WERI-Rb-1 (cell line): ENCODE measurements at regions not wholly inside any gene's neighbourhood (a gene's known extent, or its start where the extent isn't known, plus 50 kb on each side); places are given as distances from the start of the nearest gene placed in this dataset.

Experiments used
- DNase-seq: peaks from one replicate; pipeline ENCODE4 v3.0.0-alpha.2; 2020
- H3K27ac ChIP-seq: fragments of 250-450 bp; sonication (Bioruptor Pico); 2 replicates; pipeline ENCODE4 v1.5.1; 2020; ENCODE audit warnings: mild to moderate bottlenecking, moderate library complexity
- H3K27me3 ChIP-seq: fragments of 250-450 bp; sonication (Bioruptor Pico); 2 replicates; pipeline ENCODE4 v1.5.1; 2021; ENCODE audit warnings: mild to moderate bottlenecking, low read depth, moderate library complexity; ENCODE audit not compliant: insufficient read depth, severe bottlenecking
- H3K36me3 ChIP-seq: fragments of 250-450 bp; sonication (Bioruptor Pico); 2 replicates; pipeline ENCODE4 v1.5.1; 2020; ENCODE audit warnings: mild to moderate bottlenecking, moderate library complexity
- H3K4me3 ChIP-seq: 2 replicates; pipeline ENCODE4 v1.5.1; 2011; ENCODE audit warnings: low read depth, mild to moderate bottlenecking, control low read depth, low read length
- H3K9me3 ChIP-seq: fragments of 250-450 bp; sonication (Bioruptor Pico); 2 replicates; pipeline ENCODE4 v1.5.1; 2021; ENCODE audit warnings: mild to moderate bottlenecking, moderate library complexity; ENCODE audit not compliant: severe bottlenecking
- CTCF ChIP-seq: IDR thresholded peaks from 2 replicates; pipeline ENCODE4 v1.5.1; 2011; ENCODE audit warnings: low read depth, mild to moderate bottlenecking, control low read depth, inconsistent platforms, low read length

DNA sequence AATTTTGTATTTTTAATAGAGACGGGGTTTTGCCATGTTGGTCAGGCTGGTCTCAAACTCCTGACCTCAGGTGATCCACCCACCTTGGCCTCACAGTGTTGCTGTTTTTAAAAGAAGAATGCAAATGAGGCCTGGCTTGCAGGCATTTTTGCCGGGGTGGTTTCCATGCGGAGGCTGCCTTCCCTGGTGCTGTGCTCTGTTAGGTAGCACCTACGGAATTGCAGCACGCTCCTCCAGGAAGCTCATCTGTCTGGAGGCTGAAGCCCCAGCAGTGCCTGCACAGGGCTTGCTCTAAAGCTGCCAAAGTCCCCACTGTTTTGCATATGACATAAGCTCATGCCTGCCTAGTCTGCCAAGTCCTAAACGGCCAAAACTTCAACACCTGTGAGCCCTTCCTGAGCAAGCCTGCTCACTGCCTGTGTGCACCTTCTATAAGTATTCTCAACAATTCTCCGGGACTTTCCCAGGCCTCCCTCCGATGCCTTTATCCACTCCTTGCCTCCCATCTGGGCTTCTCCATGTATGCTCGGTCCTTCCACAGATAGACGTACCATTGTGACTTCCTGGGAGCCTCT, 551.3 kb upstream of the RAB6C start:
- Histone ChIP-seq H3K9me3 (no peaks in the 10 kb centered on the region), H3K27me3 (no peaks in the 10 kb centered on the region), H3K4me3 (no peak overlapping the region), H3K27ac (no peak overlapping the region), H3K36me3 (no peaks in the 10 kb centered on the region)
- DNase-seq, result no peak
- no peak for TF ChIP-seq CTCF

GRCh38 chr2:129430911-129431310, 548.6 kb upstream of the RAB6C start:
- no peak for TF ChIP-seq CTCF
- Histone ChIP-seq H3K9me3 (no peaks in the 10 kb centered on the region), H3K27ac (no peak overlapping the region), H3K27me3 (no peaks in the 10 kb centered on the region), H3K36me3 (no peaks in the 10 kb centered on the region), H3K4me3 (no peak overlapping the region)
- no peak for DNase-seq

DNA sequence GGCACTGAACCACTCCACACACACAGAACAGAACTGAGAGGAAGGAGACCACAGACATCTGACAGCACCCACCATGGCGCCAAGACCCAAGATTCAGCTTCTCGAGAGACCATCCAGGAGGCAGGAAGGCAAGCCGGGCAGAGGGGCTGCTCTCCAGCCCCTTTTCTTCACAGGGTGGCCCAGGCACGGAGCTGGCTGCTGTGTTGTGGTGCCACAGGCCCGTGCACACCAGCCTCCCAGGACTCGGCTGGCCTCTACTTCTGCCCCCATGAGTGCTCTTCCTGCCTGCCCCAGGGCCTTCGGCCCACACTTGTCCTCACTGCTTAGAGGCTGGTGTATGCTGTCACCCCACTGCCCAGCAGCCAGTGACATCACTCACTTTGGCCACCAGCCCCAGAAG, 547.6 kb upstream of the RAB6C start:
- no peak for DNase-seq
- no peaks in the 10 kb centered on the region for H3K9me3 ChIP-seq
- no peaks in the 10 kb centered on the region for H3K27me3 ChIP-seq
- no peak for TF ChIP-seq CTCF
- no peaks in the 10 kb centered on the region for H3K36me3 ChIP-seq
- H3K27ac ChIP-seq, result no peak overlapping the region
- H3K4me3 ChIP-seq, result no peak overlapping the region

- Histone ChIP-seq H3K27me3 (no peaks in the 10 kb centered on the region), H3K9me3 (no peaks in the 10 kb centered on the region), H3K4me3 (no peak overlapping the region), H3K36me3 (no peaks in the 10 kb centered on the region), H3K27ac (no peak overlapping the region)
- TF ChIP-seq CTCF, result no peak
- DNase-seq, result no peak
Observed at GRCh38 chr2:129436809-129437208, 542.7 kb upstream of the RAB6C start.

- Histone ChIP-seq H3K4me3 (no peak overlapping the region), H3K36me3 (no peaks in the 10 kb centered on the region), H3K9me3 (no peaks in the 10 kb centered on the region), H3K27ac (no peak overlapping the region), H3K27me3 (no peaks in the 10 kb centered on the region)
- TF ChIP-seq CTCF, result no peak
- DNase-seq, result no peak
Observed at GRCh38 chr2:129437725-129438124, 541.7 kb upstream of the RAB6C start.

DNA sequence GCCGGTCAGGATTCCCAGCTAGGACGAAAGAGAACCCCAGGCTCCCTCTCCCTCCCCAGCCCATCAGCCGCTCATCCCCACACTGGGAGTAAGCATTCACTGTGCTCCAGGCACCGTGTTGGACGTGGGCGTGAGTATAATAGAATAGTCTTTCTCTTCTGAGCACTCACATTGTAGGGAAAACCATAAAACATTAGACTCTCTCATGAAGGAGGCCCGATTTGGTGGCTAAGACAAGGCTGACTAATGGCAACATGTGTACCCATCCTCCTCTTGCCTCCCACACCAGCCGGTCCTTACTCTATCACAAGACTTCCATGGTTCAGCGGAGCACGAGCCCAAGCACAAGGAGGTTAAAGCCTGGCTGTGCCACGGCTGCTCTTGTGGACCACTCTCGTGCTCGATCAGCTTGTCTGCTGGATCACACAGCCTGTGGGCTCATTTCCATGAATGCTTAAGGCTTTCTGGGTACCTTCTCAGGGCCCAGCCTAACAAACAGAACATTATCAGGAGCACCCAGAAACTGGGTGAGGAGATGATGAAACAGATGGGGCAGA, 540.9 kb upstream of the RAB6C start:
- no peak overlapping the region for H3K27ac ChIP-seq
- no peaks in the 10 kb centered on the region for H3K9me3 ChIP-seq
- no peak overlapping the region for H3K4me3 ChIP-seq
- no peaks in the 10 kb centered on the region for H3K27me3 ChIP-seq
- TF ChIP-seq CTCF, result no peak
- no peak for DNase-seq
- H3K36me3 ChIP-seq, result no peaks in the 10 kb centered on the region
